Heart right ventricle (tissue), 16 donors: ENCODE measurements at regions not wholly inside any gene's neighbourhood (a gene's known extent, or its start where the extent isn't known, plus 50 kb on each side); places are given as distances from the start of the nearest gene placed in this dataset.

Source experiments
- ATAC-seq, 8 donors: fragments of 200-7000 bp; cut with Tn5 transposase; one replicate each; pipeline ENCODE4 v1.9.1; 2020; ENCODE audit warnings: mild to moderate bottlenecking in 8 of 8, moderate library complexity in 8 of 8, moderate number of reproducible peaks in 1 of 8
- DNase-seq, 2 donors: peaks; one replicate each; pipeline ENCODE4 v3.0.0-alpha.2; 2020
- H3K27ac ChIP-seq, 10 donors: fragments of 200-600 bp; sonication (generic) in 2 of 10; one replicate each; pipeline versions ENCODE4 v1.5.0 to v1.8.0; 2020 to 2022; ENCODE audit warnings: mild to moderate bottlenecking in 3 of 10
- H3K27me3 ChIP-seq, 7 donors: fragments of 200-600 bp; one replicate each; pipeline ENCODE4 v1.8.0; 2021 to 2022; ENCODE audit warnings: mild to moderate bottlenecking in 2 of 7
- H3K36me3 ChIP-seq, 9 donors: fragments of 200-600 bp; sonication (generic) in 1 of 9; one replicate each; pipeline versions ENCODE4 v1.5.0 to v1.8.0; 2020 to 2022; ENCODE audit warnings: mild to moderate bottlenecking in 2 of 9
- H3K4me1 ChIP-seq, 9 donors: fragments of 200-600 bp; sonication (generic) in 1 of 9; one replicate each; pipeline versions ENCODE4 v1.5.0 to v1.8.0; 2020 to 2022; ENCODE audit warnings: mild to moderate bottlenecking in 4 of 9
- H3K4me3 ChIP-seq, 10 donors: fragments of 200-600 bp; sonication (generic) in 2 of 10; one replicate each; pipeline versions ENCODE4 v1.5.0 to v1.8.0; 2020 to 2022; ENCODE audit warnings: mild to moderate bottlenecking in 7 of 10, moderate library complexity in 2 of 10
- H3K9me3 ChIP-seq, 11 donors: fragments of 200-600 bp in 10 of 11; sonication (generic) in 2 of 11; one replicate each; pipeline versions ENCODE4 v1.5.0 to v1.8.0; 2013 to 2022; ENCODE audit warnings: mild to moderate bottlenecking in 2 of 11, control low read depth in 1 of 11, moderate library complexity in 1 of 11
- CTCF ChIP-seq, 9 donors: fragments of 200-600 bp; sonication (generic) in 2 of 9; IDR thresholded peaks; one replicate each; pipeline versions ENCODE4 v1.5.0 to v1.8.0; 2021 to 2022; ENCODE audit warnings: antibody characterized with exemption in 9 of 9, mild to moderate bottlenecking in 5 of 9, moderate library complexity in 1 of 9
- WGBS, 2 donors: extraction: QIAGEN DNeasy Blood & Tissue Kit; methylation state at CpG; one replicate each; pipeline ENCODE4 v1.1.7; 2013; ENCODE audit warnings: inconsistent platforms in 1 of 2; 5-methylcytosine and 5-hydroxymethylcytosine counted together
- intact Hi-C, 10 donors: fragments of 100-400 bp; cut with DNase I; formaldehyde crosslinking; loops; one replicate each; pipeline versions ENCODE4 v1.11.1 to v1.14.2; 2022
- donor health status: Arrhythmogenic right ventricular cardiomyopathy.
- donor health status: ischemic (EF 13 %, LVEDD 7.1; RV severe dilation, severe dysfunction).
- donor health status: healthy with polysubstance abuse.
- donor health status: DM: no; HTN: yes; CAD: no.
- donor health status: DM: no; HTN: no; CAD: no.
- donor health status: ischemic (EF 25% LVEDD 6.9; RV normal size, moderate dysfunction).
- donor health status: ischemic (EF 25% LVEDD 5.7; RV mildly dilated, moderate dysfunction).
- donor health status: healthy.
- donor health status: DM: yes; HTN: yes; CAD: no.
- donor health status: Ischemic cardiomyopathy.
- donor health status: ischemic (EF 35%, LVEDD 5.7; RV mildly dilated, moderate dysfunction).
- donor health status: nonischemic (EF 11% LVEDD 7.7; RV severe dilation, severe dysfunction).
- donor health status: DM: yes; HTN: yes; CAD: no.
- donor health status: PGD.
- donor health status: ischemic (EF 29% LVEDD 5.4; RV normal size, mild dysfunction).
- donor health status: nonischemic (EF 23%, LVEDD 6.1; RV moderate dilation, normal function).

GRCh38 chr18:5052491-5052890 lies 144.6 kb downstream of the AKAIN1 start:
- intact Hi-C loops = loop anchor here in 3 of 10 donors (10.0 kb wide), 2 partner anchors 948 to 958 kb away; no protein-coding TSS in a partner anchor
- 67 to 77% methylated on average over 4 of the region's 4 CpGs for WGBS, 2 donors

GRCh38 chr18:5051207-5051606 lies 145.8 kb downstream of the AKAIN1 start:
- WGBS, 2 donors = 68 to 73% methylated on average over 2 of the region's 2 CpGs
- Histone ChIP-seq H3K27me3 (no peaks in the 10 kb centered on the region), H3K4me3 (no peak overlapping the region), H3K27ac (no peak overlapping the region), H3K4me1 (no peaks in the 10 kb centered on the region), H3K9me3 (peaks cover 0 to 5% (median 0%) of the 10 kb centered on the region in 11 donors), H3K36me3 (no peaks in the 10 kb centered on the region)
- intact Hi-C loops = loop anchor here in 3 of 10 donors (10.0 kb wide), 2 partner anchors 946 to 956 kb away; no protein-coding TSS in a partner anchor
- DNase-seq (no peak), ATAC-seq (no peak)
- no peak for TF ChIP-seq CTCF (IDR thresholded peaks at IDR 0.05)

More at GRCh38 chr18:5052491-5052890, 144.6 kb downstream of the AKAIN1 start:
- Histone ChIP-seq H3K4me1 (peaks cover 0 to 6% (median 0%) of the 10 kb centered on the region in 9 donors), H3K27ac (no peak overlapping the region), H3K36me3 (no peaks in the 10 kb centered on the region), H3K4me3 (no peak overlapping the region), H3K27me3 (no peaks in the 10 kb centered on the region), H3K9me3 (peaks cover 0 to 5% (median 0%) of the 10 kb centered on the region in 11 donors)
- no peak for ATAC-seq
- no peak for DNase-seq
- no peak for TF ChIP-seq CTCF (IDR thresholded peaks at IDR 0.05)

GRCh38 chr18:5049124-5049523 lies 147.9 kb downstream of the AKAIN1 start:
- Histone ChIP-seq H3K9me3 (peaks cover 0 to 5% (median 0%) of the 10 kb centered on the region in 11 donors), H3K27ac (no peak overlapping the region), H3K4me3 (no peak overlapping the region), H3K4me1 (no peaks in the 10 kb centered on the region), H3K27me3 (no peaks in the 10 kb centered on the region), H3K36me3 (no peaks in the 10 kb centered on the region)
- DNase-seq = no peak
- intact Hi-C loops = no loop called here
- no peak for ATAC-seq
- WGBS, 2 donors = 67 to 86% methylated on average over 3 of the region's 3 CpGs
- no peak for TF ChIP-seq CTCF (IDR thresholded peaks at IDR 0.05)

GRCh38 chr18:5040476-5040875 lies 156.6 kb downstream of the AKAIN1 start:
- DNase-seq = no peak
- Histone ChIP-seq H3K4me1 (no peaks in the 10 kb centered on the region), H3K4me3 (no peak overlapping the region), H3K27ac (no peak overlapping the region), H3K9me3 (peaks cover 0 to 13% (median under 1%) of the 10 kb centered on the region in 11 donors), H3K27me3 (no peaks in the 10 kb centered on the region), H3K36me3 (no peaks in the 10 kb centered on the region)
- no peak for TF ChIP-seq CTCF (IDR thresholded peaks at IDR 0.05)
- intact Hi-C loops = no loop called here
- WGBS, 2 donors = 86 to 89% methylated on average over 3 of the region's 3 CpGs
- ATAC-seq = no peak
